SK-N-SH treated with all-trans-retinoic acid at 6 μM for 48 hours (cell line): ENCODE measurements at regions not wholly inside any gene's neighbourhood (a gene's known extent, or its start where the extent isn't known, plus 50 kb on each side); places are given as distances from the start of the nearest gene placed in this dataset.
"Not testable (repeated sequence)": the region's sequence is repeated elsewhere in the genome, so short reads cannot be mapped to it uniquely, and the experiment has no call there.

Source experiments
- ATAC-seq: fragments of 200-7000 bp; cut with Tn5 transposase; 3 replicates; pipeline ENCODE4 v1.9.1; 2020; ENCODE audit warnings: mild to moderate bottlenecking, moderate library complexity
- ARNTL ChIP-seq: fragments of 450-650 bp; formaldehyde crosslinking; IDR thresholded peaks from 2 replicates; pipeline ENCODE4 v1.5.0; 2020; ENCODE audit warnings: low read depth, mild to moderate bottlenecking, moderate library complexity, borderline replicate concordance
- BACH2 ChIP-seq: fragments of 250-450 bp; sonication (Bioruptor Pico); IDR thresholded peaks from 2 replicates; pipeline ENCODE4 v1.9.0; 2021; ENCODE audit warnings: mild to moderate bottlenecking, borderline replicate concordance
- CSDC2 ChIP-seq: fragments of 250-450 bp; sonication (Bioruptor Pico); IDR thresholded peaks from 2 replicates; pipeline ENCODE4 v1.5.0; 2020; ENCODE audit warnings: mild to moderate bottlenecking, moderate library complexity
- GLIS3 ChIP-seq: fragments of 250-450 bp; sonication (Bioruptor Pico); IDR thresholded peaks from 2 replicates; pipeline ENCODE4 v1.5.0; 2020; ENCODE audit warnings: mild to moderate bottlenecking, moderate library complexity
- ISL1 ChIP-seq: fragments of 250-450 bp; sonication (Bioruptor Pico); IDR thresholded peaks from 2 replicates; pipeline ENCODE4 v2.1.2; 2022; ENCODE audit warnings: mild to moderate bottlenecking, moderate library complexity
- OSR1 ChIP-seq: fragments of 250-450 bp; sonication (Bioruptor Pico); IDR thresholded peaks from 2 replicates; pipeline ENCODE4 v1.8.0; 2022; ENCODE audit warnings: moderate library complexity, mild to moderate bottlenecking, inconsistent platforms
- PPARA ChIP-seq: fragments of 250-450 bp; sonication (Bioruptor Pico); IDR thresholded peaks from 2 replicates; pipeline ENCODE4 v1.5.0; 2020; ENCODE audit warnings: mild to moderate bottlenecking, borderline replicate concordance
- RARB ChIP-seq: fragments of 250-450 bp; sonication (Bioruptor Pico); IDR thresholded peaks from 2 replicates; pipeline ENCODE4 v1.8.0; 2021; ENCODE audit warnings: mild to moderate bottlenecking, moderate library complexity
- SNAI2 ChIP-seq: fragments of 250-450 bp; sonication (Bioruptor Pico); IDR thresholded peaks from 2 replicates; pipeline ENCODE4 v1.5.0; 2020; ENCODE audit warnings: mild to moderate bottlenecking, moderate library complexity
- TCF4 ChIP-seq: fragments of 250-450 bp; sonication (Bioruptor Pico); IDR thresholded peaks from 2 replicates; pipeline ENCODE4 v1.8.0; 2021; ENCODE audit warnings: mild to moderate bottlenecking, moderate library complexity, borderline replicate concordance
- TOX ChIP-seq: fragments of 250-450 bp; sonication (Bioruptor Pico); IDR thresholded peaks from 2 replicates; pipeline ENCODE4 v1.8.0; 2021; ENCODE audit warnings: mild to moderate bottlenecking, moderate library complexity, borderline replicate concordance
- ZC3H10 ChIP-seq: fragments of 250-450 bp; sonication (Bioruptor Pico); IDR thresholded peaks from 2 replicates; pipeline ENCODE4 v1.5.1; 2021; ENCODE audit warnings: mild to moderate bottlenecking, moderate library complexity
- ZFP3 ChIP-seq: fragments of 250-450 bp; sonication (Bioruptor Pico); IDR thresholded peaks from 2 replicates; pipeline ENCODE4 v1.5.0; 2020; ENCODE audit warnings: mild to moderate bottlenecking, moderate library complexity
- ZFP30 ChIP-seq: fragments of 450-650 bp; formaldehyde crosslinking; IDR thresholded peaks from 2 replicates; pipeline ENCODE4 v1.5.0; 2022; ENCODE audit warnings: mild to moderate bottlenecking, moderate library complexity
- ZNF565 ChIP-seq: fragments of 450-650 bp; formaldehyde crosslinking; conservative IDR thresholded peaks from 2 replicates; pipeline ENCODE4 v1.5.0; 2020; ENCODE audit warnings: low read depth, mild to moderate bottlenecking, moderate library complexity
- ZNF70 ChIP-seq: fragments of 450-650 bp; formaldehyde crosslinking; IDR thresholded peaks from 2 replicates; pipeline ENCODE4 v1.5.0; 2020; ENCODE audit warnings: mild to moderate bottlenecking, moderate library complexity
- TF ChIP-seq, protein P1 (sequence below): fragments of 250-450 bp; sonication (Bioruptor Pico); IDR thresholded peaks from 2 replicates; pipeline ENCODE4 v1.8.0; 2020; ENCODE audit warnings: mild to moderate bottlenecking, moderate library complexity, borderline replicate concordance
- TF ChIP-seq, protein P2 (sequence below): fragments of 250-450 bp; sonication (Bioruptor Pico); IDR thresholded peaks from 2 replicates; pipeline ENCODE4 v1.5.1; 2020; ENCODE audit warnings: low read depth, mild to moderate bottlenecking, moderate library complexity
- TF ChIP-seq, protein P3 (sequence below): fragments of 250-450 bp; sonication (Bioruptor Pico); IDR thresholded peaks from 2 replicates; pipeline ENCODE4 v1.5.0; 2020; ENCODE audit warnings: mild to moderate bottlenecking, moderate library complexity
- TF ChIP-seq, protein P4 (sequence below): fragments of 250-450 bp; sonication (Bioruptor Pico); IDR thresholded peaks from 2 replicates; pipeline ENCODE4 v1.8.0; 2021; ENCODE audit warnings: low read depth, mild to moderate bottlenecking, moderate library complexity, borderline replicate concordance

DNA sequence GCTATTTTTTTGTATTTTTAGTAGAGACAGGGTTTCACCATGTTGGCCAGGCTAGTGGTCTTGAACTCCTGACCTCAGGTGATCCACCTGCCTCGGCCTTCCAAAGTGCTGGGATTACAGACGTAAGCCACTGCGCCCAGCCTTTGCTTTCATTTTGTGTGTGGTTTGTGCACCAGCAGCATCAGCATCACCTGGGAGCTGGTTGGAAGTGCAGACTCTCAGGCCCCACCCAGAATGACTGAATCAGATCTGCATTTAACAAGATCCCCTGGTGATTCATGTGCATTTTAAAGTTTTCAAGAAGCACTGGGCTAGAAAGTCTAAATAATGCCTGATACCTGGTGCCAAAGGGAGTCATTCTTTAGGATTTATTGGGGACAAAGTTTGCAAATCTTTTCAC, 73.4 kb upstream of the BNIP2 start:
- ATAC-seq: no peak

DNA sequence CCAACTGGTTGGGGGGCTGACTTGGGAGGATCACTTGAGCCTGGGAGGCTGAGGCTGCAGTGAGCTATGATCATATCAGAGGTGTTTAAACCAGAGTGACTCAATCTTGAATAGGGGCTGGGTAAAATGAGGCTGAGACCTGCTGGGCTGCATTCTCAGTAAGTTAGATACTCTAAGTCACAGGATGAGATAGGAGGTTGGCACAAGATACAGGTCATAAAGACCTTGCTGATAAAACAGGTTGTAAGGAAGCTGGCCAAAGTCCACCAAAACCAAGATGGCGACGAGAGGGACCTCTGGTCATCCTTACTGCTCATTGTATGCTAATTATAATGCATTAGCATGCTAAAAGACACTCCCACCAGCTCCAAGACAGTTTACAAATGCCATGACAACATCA, 71.1 kb upstream of the BNIP2 start:
- ATAC-seq: not testable (repeated sequence)

More for the DNA sequence above, 73.4 kb upstream of the BNIP2 start:
- TF ChIP-seq RARB (no peak), TCF4 (CRISPR knock-in tag) (no peak), ISL1 (CRISPR knock-in tag) (no peak), ZNF70 (CRISPR knock-in tag) (no peak), BACH2 (CRISPR knock-in tag) (no peak), ZFP3 (CRISPR knock-in tag) (no peak)
- TF ChIP-seq, protein P1, sequence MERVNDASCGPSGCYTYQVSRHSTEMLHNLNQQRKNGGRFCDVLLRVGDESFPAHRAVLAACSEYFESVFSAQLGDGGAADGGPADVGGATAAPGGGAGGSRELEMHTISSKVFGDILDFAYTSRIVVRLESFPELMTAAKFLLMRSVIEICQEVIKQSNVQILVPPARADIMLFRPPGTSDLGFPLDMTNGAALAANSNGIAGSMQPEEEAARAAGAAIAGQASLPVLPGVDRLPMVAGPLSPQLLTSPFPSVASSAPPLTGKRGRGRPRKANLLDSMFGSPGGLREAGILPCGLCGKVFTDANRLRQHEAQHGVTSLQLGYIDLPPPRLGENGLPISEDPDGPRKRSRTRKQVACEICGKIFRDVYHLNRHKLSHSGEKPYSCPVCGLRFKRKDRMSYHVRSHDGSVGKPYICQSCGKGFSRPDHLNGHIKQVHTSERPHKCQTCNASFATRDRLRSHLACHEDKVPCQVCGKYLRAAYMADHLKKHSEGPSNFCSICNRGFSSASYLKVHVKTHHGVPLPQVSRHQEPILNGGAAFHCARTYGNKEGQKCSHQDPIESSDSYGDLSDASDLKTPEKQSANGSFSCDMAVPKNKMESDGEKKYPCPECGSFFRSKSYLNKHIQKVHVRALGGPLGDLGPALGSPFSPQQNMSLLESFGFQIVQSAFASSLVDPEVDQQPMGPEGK (CRISPR knock-in tag): no peak

DNA sequence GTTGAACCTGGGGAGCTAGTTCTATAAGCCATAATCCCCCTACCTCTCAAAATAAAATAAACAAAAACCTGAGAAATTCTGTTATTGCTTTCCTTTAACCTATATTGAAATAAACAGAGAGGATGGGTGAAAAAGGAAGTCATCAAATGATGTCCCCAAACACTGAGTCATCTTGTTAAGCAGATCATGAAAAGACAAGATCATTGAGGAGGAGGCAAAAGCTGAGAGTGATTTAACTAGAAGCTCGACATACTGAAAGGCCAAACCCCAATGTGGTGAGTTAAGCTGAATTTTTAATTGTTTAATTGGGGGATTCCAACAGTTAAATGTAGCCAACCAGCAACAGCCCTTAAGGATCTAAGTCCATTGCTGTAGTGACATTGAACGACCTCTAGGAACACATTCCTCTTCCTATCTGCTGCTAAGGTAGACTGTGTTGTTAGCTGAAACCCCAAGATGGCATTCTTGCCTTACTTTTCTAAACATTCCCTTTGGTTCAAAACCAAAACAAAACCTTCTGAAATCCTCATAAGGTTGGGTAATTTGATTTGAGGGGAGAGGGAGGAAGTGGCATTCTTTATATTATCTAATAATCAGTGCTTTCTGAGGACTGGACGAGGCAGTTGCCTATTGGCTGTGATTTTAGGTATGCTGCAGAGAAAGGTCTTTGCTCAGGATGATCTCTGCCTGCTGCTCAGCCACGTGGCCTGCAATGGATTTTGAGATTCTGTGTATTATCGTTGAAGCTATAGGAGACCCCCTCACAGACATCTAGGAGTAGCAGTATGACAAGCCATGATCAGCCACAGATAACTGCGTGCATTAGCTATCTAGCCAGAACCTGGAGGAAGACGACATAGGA, 62.7 kb upstream of the BNIP2 start:
- TF ChIP-seq ISL1 (CRISPR knock-in tag) (no peak), SNAI2 (CRISPR knock-in tag) (no peak), ZC3H10 (no peak), ZNF565 (CRISPR knock-in tag) (no peak)
- TF ChIP-seq, protein P1 (CRISPR knock-in tag): no peak
- peak; percentile 49; the same call in 1 of the 3 replicates for ATAC-seq

DNA sequence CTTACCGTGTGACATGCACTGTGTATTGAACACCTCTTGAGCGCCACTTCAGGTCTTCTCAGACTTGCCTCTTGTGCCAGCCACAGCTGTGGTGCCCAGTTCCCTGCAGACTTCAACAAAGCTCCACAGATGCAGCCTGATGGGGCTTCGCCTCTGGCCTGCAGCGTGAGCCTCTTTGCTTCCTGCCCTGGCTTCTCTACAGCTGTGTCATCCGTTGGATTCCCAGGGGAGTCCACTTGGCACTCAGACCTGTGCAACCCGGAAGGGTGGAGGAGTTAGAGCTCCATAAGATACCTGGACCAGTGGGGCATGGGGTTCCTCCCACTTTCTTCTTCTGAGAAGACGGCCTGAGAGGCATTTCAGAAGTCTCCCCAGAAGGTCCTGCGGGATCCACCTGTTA, 57.7 kb upstream of the BNIP2 start:
- no peak for ATAC-seq
- TF ChIP-seq, protein P2, sequence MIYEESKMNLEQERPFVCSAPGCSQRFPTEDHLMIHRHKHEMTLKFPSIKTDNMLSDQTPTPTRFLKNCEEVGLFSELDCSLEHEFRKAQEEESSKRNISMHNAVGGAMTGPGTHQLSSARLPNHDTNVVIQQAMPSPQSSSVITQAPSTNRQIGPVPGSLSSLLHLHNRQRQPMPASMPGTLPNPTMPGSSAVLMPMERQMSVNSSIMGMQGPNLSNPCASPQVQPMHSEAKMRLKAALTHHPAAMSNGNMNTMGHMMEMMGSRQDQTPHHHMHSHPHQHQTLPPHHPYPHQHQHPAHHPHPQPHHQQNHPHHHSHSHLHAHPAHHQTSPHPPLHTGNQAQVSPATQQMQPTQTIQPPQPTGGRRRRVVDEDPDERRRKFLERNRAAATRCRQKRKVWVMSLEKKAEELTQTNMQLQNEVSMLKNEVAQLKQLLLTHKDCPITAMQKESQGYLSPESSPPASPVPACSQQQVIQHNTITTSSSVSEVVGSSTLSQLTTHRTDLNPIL: no peak
- TF ChIP-seq PPARA (no peak), BACH2 (CRISPR knock-in tag) (no peak), ISL1 (CRISPR knock-in tag) (no peak), ZNF565 (CRISPR knock-in tag) (no peak), ZFP30 (CRISPR knock-in tag) (no peak), OSR1 (CRISPR knock-in tag) (no peak), ARNTL (no peak), GLIS3 (CRISPR knock-in tag) (no peak), CSDC2 (no peak), TCF4 (CRISPR knock-in tag) (no peak), SNAI2 (CRISPR knock-in tag) (no peak), TOX (CRISPR knock-in tag) (no peak), ZFP3 (CRISPR knock-in tag) (no peak)
- TF ChIP-seq, protein P3, sequence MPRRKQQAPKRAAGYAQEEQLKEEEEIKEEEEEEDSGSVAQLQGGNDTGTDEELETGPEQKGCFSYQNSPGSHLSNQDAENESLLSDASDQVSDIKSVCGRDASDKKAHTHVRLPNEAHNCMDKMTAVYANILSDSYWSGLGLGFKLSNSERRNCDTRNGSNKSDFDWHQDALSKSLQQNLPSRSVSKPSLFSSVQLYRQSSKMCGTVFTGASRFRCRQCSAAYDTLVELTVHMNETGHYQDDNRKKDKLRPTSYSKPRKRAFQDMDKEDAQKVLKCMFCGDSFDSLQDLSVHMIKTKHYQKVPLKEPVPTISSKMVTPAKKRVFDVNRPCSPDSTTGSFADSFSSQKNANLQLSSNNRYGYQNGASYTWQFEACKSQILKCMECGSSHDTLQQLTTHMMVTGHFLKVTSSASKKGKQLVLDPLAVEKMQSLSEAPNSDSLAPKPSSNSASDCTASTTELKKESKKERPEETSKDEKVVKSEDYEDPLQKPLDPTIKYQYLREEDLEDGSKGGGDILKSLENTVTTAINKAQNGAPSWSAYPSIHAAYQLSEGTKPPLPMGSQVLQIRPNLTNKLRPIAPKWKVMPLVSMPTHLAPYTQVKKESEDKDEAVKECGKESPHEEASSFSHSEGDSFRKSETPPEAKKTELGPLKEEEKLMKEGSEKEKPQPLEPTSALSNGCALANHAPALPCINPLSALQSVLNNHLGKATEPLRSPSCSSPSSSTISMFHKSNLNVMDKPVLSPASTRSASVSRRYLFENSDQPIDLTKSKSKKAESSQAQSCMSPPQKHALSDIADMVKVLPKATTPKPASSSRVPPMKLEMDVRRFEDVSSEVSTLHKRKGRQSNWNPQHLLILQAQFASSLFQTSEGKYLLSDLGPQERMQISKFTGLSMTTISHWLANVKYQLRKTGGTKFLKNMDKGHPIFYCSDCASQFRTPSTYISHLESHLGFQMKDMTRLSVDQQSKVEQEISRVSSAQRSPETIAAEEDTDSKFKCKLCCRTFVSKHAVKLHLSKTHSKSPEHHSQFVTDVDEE (CRISPR knock-in tag): no peak
- TF ChIP-seq, protein P4, sequence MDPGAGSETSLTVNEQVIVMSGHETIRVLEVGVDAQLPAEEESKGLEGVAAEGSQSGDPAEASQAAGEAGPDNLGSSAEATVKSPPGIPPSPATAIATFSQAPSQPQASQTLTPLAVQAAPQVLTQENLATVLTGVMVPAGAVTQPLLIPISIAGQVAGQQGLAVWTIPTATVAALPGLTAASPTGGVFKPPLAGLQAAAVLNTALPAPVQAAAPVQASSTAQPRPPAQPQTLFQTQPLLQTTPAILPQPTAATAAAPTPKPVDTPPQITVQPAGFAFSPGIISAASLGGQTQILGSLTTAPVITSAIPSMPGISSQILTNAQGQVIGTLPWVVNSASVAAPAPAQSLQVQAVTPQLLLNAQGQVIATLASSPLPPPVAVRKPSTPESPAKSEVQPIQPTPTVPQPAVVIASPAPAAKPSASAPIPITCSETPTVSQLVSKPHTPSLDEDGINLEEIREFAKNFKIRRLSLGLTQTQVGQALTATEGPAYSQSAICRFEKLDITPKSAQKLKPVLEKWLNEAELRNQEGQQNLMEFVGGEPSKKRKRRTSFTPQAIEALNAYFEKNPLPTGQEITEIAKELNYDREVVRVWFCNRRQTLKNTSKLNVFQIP: no peak
- TF ChIP-seq, protein P1 (CRISPR knock-in tag): no peak
